ENCODE measurements at regions not wholly inside any gene's neighbourhood (a gene's known extent, or its start where the extent isn't known, plus 50 kb on each side); places are given as distances from the start of the nearest gene placed in this dataset.
A peak's percentile ranks its signal among the peaks of the same experiment; 100 is the strongest.

GRCh38 chr2:111685342-111685741 lies 198.7 kb downstream of the ANAPC1 start:
- H3K4me3 Mint-ChIP-seq, result no peak overlapping the region
- H3K27ac Mint-ChIP-seq, result no peak overlapping the region
- H3K4me1 Mint-ChIP-seq (ENCODE audit: low read depth), result no peaks in the 10 kb centered on the region
- peaks cover 3% of the 10 kb centered on the region for H3K36me3 Mint-ChIP-seq (ENCODE audit: low read depth)
- H3K27me3 Mint-ChIP-seq (ENCODE audit: low read depth), result peaks cover 8% of the 10 kb centered on the region
- H3K9me3 Mint-ChIP-seq, result no peaks in the 10 kb centered on the region

DNA sequence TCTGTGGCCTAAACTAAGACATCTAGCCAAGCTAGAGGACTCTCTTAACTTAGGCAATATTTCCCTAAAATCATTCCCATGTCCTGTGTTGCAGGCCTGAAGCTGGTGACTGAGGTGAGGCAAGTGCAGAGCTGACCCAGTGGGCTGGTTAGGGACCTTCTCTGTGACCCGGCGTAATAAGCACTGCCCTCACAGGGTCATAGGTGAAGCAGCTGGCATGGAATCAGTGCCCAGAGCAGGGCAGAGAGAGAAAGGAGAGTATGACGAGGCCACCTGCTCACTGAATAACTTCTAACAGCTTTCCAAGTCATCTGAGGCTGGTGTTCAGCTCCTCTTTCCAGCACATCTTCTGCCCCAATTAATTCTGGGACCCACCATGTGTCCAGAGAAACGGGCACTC lies 197.0 kb downstream of the ANAPC1 start:
- H3K4me1 Mint-ChIP-seq (ENCODE audit: low read depth), result no peaks in the 10 kb centered on the region
- peaks cover 3% of the 10 kb centered on the region for H3K36me3 Mint-ChIP-seq (ENCODE audit: low read depth)
- no peak overlapping the region for H3K27ac Mint-ChIP-seq
- no peak overlapping the region for H3K4me3 Mint-ChIP-seq
- H3K27me3 Mint-ChIP-seq (ENCODE audit: low read depth), result peaks cover 9% of the 10 kb centered on the region
- H3K9me3 Mint-ChIP-seq, result no peaks in the 10 kb centered on the region

- H3K36me3 Mint-ChIP-seq (ENCODE audit: low read depth), result peaks cover 3% of the 10 kb centered on the region
- peaks cover 14% of the 10 kb centered on the region for H3K27me3 Mint-ChIP-seq (ENCODE audit: low read depth)
- peaks cover 3% of the 10 kb centered on the region for H3K4me1 Mint-ChIP-seq (ENCODE audit: low read depth)
- no peaks in the 10 kb centered on the region for H3K9me3 Mint-ChIP-seq
- no peak overlapping the region for H3K4me3 Mint-ChIP-seq
- H3K27ac Mint-ChIP-seq, result no peak overlapping the region
Observed at GRCh38 chr2:111687911-111688310, 196.1 kb downstream of the ANAPC1 start.

DNA sequence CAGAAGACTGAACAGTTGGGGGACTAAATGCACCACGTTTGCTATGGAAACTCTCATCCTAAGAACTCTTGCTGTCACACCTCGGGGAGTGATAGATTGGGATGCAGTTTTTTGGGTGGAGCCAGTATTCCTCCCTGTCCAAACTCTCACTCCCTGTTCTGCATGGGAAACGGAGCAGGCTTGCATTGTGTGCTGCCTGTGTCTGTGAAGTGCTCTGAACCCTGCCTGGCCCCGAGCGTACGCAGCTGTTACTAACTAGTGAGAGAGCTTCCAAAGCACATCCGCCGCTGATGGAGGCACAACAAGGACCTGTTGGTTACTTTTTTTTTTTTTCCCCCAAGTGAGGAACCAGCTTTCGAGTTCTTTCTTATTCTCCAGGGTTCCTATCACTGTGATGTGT lies 195.5 kb downstream of the ANAPC1 start:
- Mint-ChIP-seq H3K4me3 (no peak overlapping the region), H3K4me1 (ENCODE audit: low read depth) (peaks cover 3% of the 10 kb centered on the region), H3K36me3 (ENCODE audit: low read depth) (peaks cover 3% of the 10 kb centered on the region), H3K9me3 (no peaks in the 10 kb centered on the region), H3K27me3 (ENCODE audit: low read depth) (peaks cover 18% of the 10 kb centered on the region), H3K27ac (no peak overlapping the region)

GRCh38 chr2:111689174-111689573 lies 194.8 kb downstream of the ANAPC1 start:
- Mint-ChIP-seq H3K4me3 (no peak overlapping the region), H3K27me3 (ENCODE audit: low read depth) (peaks cover 18% of the 10 kb centered on the region), H3K36me3 (ENCODE audit: low read depth) (peaks cover 2% of the 10 kb centered on the region), H3K9me3 (peaks cover 3% of the 10 kb centered on the region), H3K27ac (no peak overlapping the region), H3K4me1 (ENCODE audit: low read depth) (peaks cover 5% of the 10 kb centered on the region)

GRCh38 chr2:111689941-111690340 lies 194.1 kb downstream of the ANAPC1 start:
- H3K27me3 Mint-ChIP-seq (ENCODE audit: low read depth), result peaks cover 22% of the 10 kb centered on the region
- no peak overlapping the region for H3K4me3 Mint-ChIP-seq
- H3K27ac Mint-ChIP-seq, result no peak overlapping the region
- H3K9me3 Mint-ChIP-seq, result peaks cover 5% of the 10 kb centered on the region
- H3K36me3 Mint-ChIP-seq (ENCODE audit: low read depth), result peaks cover 5% of the 10 kb centered on the region
- H3K4me1 Mint-ChIP-seq (ENCODE audit: low read depth), result peaks cover 5% of the 10 kb centered on the region

GRCh38 chr2:111691164-111691875 lies 192.7 kb downstream of the ANAPC1 start:
- no peak overlapping the region for H3K27ac Mint-ChIP-seq
- peaks cover 10% of the 10 kb centered on the region for H3K9me3 Mint-ChIP-seq
- peaks cover 10% of the 10 kb centered on the region for H3K36me3 Mint-ChIP-seq (ENCODE audit: low read depth)
- peaks cover 8% of the 10 kb centered on the region for H3K4me1 Mint-ChIP-seq (ENCODE audit: low read depth)
- H3K27me3 Mint-ChIP-seq (ENCODE audit: low read depth), result peaks cover 32% of the 10 kb centered on the region
- H3K4me3 Mint-ChIP-seq, result no peak overlapping the region

GRCh38 chr2:111692311-111692710 lies 191.7 kb downstream of the ANAPC1 start:
- no peak overlapping the region for H3K27ac Mint-ChIP-seq
- peaks cover 32% of the 10 kb centered on the region for H3K27me3 Mint-ChIP-seq (ENCODE audit: low read depth)
- peaks cover 8% of the 10 kb centered on the region for H3K4me1 Mint-ChIP-seq (ENCODE audit: low read depth)
- peaks cover 10% of the 10 kb centered on the region for H3K9me3 Mint-ChIP-seq
- no peak overlapping the region for H3K4me3 Mint-ChIP-seq
- peaks cover 10% of the 10 kb centered on the region for H3K36me3 Mint-ChIP-seq (ENCODE audit: low read depth)

- Mint-ChIP-seq H3K27ac (no peak overlapping the region), H3K9me3 (peaks cover 10% of the 10 kb centered on the region), H3K4me3 (no peak overlapping the region), H3K36me3 (ENCODE audit: low read depth) (peaks cover 10% of the 10 kb centered on the region), H3K27me3 (ENCODE audit: low read depth) (peaks cover 32% of the 10 kb centered on the region), H3K4me1 (ENCODE audit: low read depth) (peaks cover 23% of the 10 kb centered on the region)
Observed at GRCh38 chr2:111694700-111695101, 189.3 kb downstream of the ANAPC1 start.

- H3K27me3 Mint-ChIP-seq (ENCODE audit: low read depth), result peaks cover 32% of the 10 kb centered on the region
- peaks cover 25% of the 10 kb centered on the region for H3K4me1 Mint-ChIP-seq (ENCODE audit: low read depth)
- peaks cover 10% of the 10 kb centered on the region for H3K36me3 Mint-ChIP-seq (ENCODE audit: low read depth)
- H3K4me3 Mint-ChIP-seq, result no peak overlapping the region
- no peak overlapping the region for H3K27ac Mint-ChIP-seq
- H3K9me3 Mint-ChIP-seq, result peaks cover 10% of the 10 kb centered on the region
Observed at GRCh38 chr2:111695441-111696007, 188.5 kb downstream of the ANAPC1 start.

- Mint-ChIP-seq H3K4me3 (no peak overlapping the region), H3K27me3 (ENCODE audit: low read depth) (peaks cover 28% of the 10 kb centered on the region), H3K9me3 (peaks cover 10% of the 10 kb centered on the region), H3K4me1 (ENCODE audit: low read depth) (peaks cover 28% of the 10 kb centered on the region), H3K27ac (no peak overlapping the region), H3K36me3 (ENCODE audit: low read depth) (peaks cover 12% of the 10 kb centered on the region)
Observed at GRCh38 chr2:111696226-111696625, 187.8 kb downstream of the ANAPC1 start.

GRCh38 chr2:111697560-111697959 lies 186.4 kb downstream of the ANAPC1 start:
- H3K4me1 Mint-ChIP-seq (ENCODE audit: low read depth), result peaks cover 38% of the 10 kb centered on the region
- no peak overlapping the region for H3K27ac Mint-ChIP-seq
- H3K9me3 Mint-ChIP-seq, result peaks cover 10% of the 10 kb centered on the region
- peaks cover 15% of the 10 kb centered on the region for H3K36me3 Mint-ChIP-seq (ENCODE audit: low read depth)
- no peak overlapping the region for H3K4me3 Mint-ChIP-seq
- peaks cover 22% of the 10 kb centered on the region for H3K27me3 Mint-ChIP-seq (ENCODE audit: low read depth)

- H3K9me3 Mint-ChIP-seq, result peaks cover 10% of the 10 kb centered on the region
- H3K27ac Mint-ChIP-seq, result no peak overlapping the region
- H3K4me1 Mint-ChIP-seq (ENCODE audit: low read depth), result peaks cover 40% of the 10 kb centered on the region
- peaks cover 15% of the 10 kb centered on the region for H3K36me3 Mint-ChIP-seq (ENCODE audit: low read depth)
- H3K27me3 Mint-ChIP-seq (ENCODE audit: low read depth), result peaks cover 21% of the 10 kb centered on the region
- H3K4me3 Mint-ChIP-seq, result no peak overlapping the region
Observed at GRCh38 chr2:111698089-111698488, 185.9 kb downstream of the ANAPC1 start.

GRCh38 chr2:111698743-111699554 lies 185.0 kb downstream of the ANAPC1 start:
- Mint-ChIP-seq H3K4me3 (peak overlapping the region; percentile 67), H3K9me3 (peaks cover 7% of the 10 kb centered on the region), H3K4me1 (ENCODE audit: low read depth) (peaks cover 47% of the 10 kb centered on the region), H3K36me3 (ENCODE audit: low read depth) (peaks cover 14% of the 10 kb centered on the region), H3K27ac (peak overlapping the region; percentile 93), H3K27me3 (ENCODE audit: low read depth) (peaks cover 14% of the 10 kb centered on the region)

DNA sequence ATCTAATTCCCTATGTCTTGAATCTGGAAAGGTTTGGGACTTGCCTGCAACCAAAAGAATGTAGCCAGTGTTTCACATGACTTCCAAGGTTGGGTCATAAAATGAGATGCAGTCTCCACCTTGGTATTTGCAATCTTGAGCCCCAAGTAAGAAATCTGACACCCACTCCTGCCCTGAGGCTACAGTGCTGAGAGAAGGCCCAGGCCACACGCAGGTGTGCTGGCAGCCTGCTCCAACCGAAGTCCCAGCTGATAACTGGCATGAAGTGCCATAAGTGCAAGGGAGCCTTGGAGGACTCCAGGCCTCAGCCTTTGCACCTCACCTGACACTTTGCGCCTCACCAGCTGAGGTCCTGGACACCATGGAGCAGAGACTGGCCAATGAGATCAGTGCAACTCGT lies 182.7 kb downstream of the ANAPC1 start:
- H3K36me3 Mint-ChIP-seq (ENCODE audit: low read depth), result peaks cover 6% of the 10 kb centered on the region
- H3K27me3 Mint-ChIP-seq (ENCODE audit: low read depth), result no peaks in the 10 kb centered on the region
- H3K27ac Mint-ChIP-seq, result peak overlapping the region; percentile 65
- peak overlapping the region; percentile 9 for H3K4me3 Mint-ChIP-seq
- no peaks in the 10 kb centered on the region for H3K9me3 Mint-ChIP-seq
- H3K4me1 Mint-ChIP-seq (ENCODE audit: low read depth), result peaks cover 62% of the 10 kb centered on the region

Data from T-helper 1 cell treated with Interleukin-12 subunit alpha and Interleukin-12 subunit beta and Interleukin-4 antibody, amounts not matched to agents 30 μg/mL and 1 μg/mL, for 36 hours (primary cell).